ENCODE measurements at regions not wholly inside any gene's neighbourhood (a gene's known extent, or its start where the extent isn't known, plus 50 kb on each side); places are given as distances from the start of the nearest gene placed in this dataset.

- Histone ChIP-seq H3K27ac (no peak overlapping the region), H3F3A (ENCODE audit: low read depth) (no peaks in the 10 kb centered on the region), H3K9ac (no peak overlapping the region), H3K4me3 (no peak overlapping the region), H3K27me3 (no peaks in the 10 kb centered on the region), H3K79me2 (ENCODE audit: low read depth) (no peaks in the 10 kb centered on the region), H2AFZ (replicated peaks) (no peak overlapping the region), H3K4me2 (no peak overlapping the region), H3K4me1 (no peaks in the 10 kb centered on the region), H4K20me1 (ENCODE audit: low read depth) (no peaks in the 10 kb centered on the region), H3K9me3 (ENCODE audit: low read depth) (no peaks in the 10 kb centered on the region), H3K36me3 (no peaks in the 10 kb centered on the region)
- Mint-ChIP-seq H3K27ac (no peak overlapping the region), H3K36me3 (no peaks in the 10 kb centered on the region), H3K27me3 (ENCODE audit: insufficient read depth, low read depth) (peaks cover 2% of the 10 kb centered on the region), H3K4me1 (no peaks in the 10 kb centered on the region), H3K9me3 (no peaks in the 10 kb centered on the region), H3K4me3 (no peak overlapping the region)
- TF ChIP-seq CTCF (IDR thresholded peaks at IDR 0.05) = no peak
- TF ChIP-seq EZH2 (IDR thresholded peaks at IDR 0.05) = no peak
- TF ChIP-seq EZH2phosphoT487 (IDR thresholded peaks at IDR 0.05) = no peak
- no peak for DNase-seq (ENCODE audit: low spot score)
These were observed 614.0 kb upstream of the CRIM1 start for GRCh38 chr2:35741556-35741955.

GRCh38 chr2:35731674-35732073, 623.9 kb upstream of the CRIM1 start:
- no peaks in the 10 kb centered on the region for H3K9me3 ChIP-seq (ENCODE audit: low read depth)
- H3K4me3 ChIP-seq = no peak overlapping the region
- no peaks in the 10 kb centered on the region for H3K27me3 ChIP-seq
- Mint-ChIP-seq H3K4me1 (no peaks in the 10 kb centered on the region), H3K9me3 (peaks cover 4% of the 10 kb centered on the region), H3K27me3 (ENCODE audit: insufficient read depth, low read depth) (no peaks in the 10 kb centered on the region), H3K36me3 (no peaks in the 10 kb centered on the region), H3K4me3 (no peak overlapping the region), H3K27ac (no peak overlapping the region)
- no peak overlapping the region for H3K27ac ChIP-seq
- H4K20me1 ChIP-seq (ENCODE audit: low read depth) = no peaks in the 10 kb centered on the region
- H3K36me3 ChIP-seq = no peaks in the 10 kb centered on the region
- no peak for DNase-seq (ENCODE audit: low spot score)
- no peaks in the 10 kb centered on the region for H3K4me1 ChIP-seq
- no peak for TF ChIP-seq EZH2 (IDR thresholded peaks at IDR 0.05)
- TF ChIP-seq CTCF (IDR thresholded peaks at IDR 0.05) = no peak
- no peak for TF ChIP-seq EZH2phosphoT487 (IDR thresholded peaks at IDR 0.05)
- H3K4me2 ChIP-seq = no peak overlapping the region
- no peaks in the 10 kb centered on the region for H3F3A ChIP-seq (ENCODE audit: low read depth)
- H2AFZ ChIP-seq (replicated peaks) = no peak overlapping the region
- no peak overlapping the region for H3K9ac ChIP-seq
- H3K79me2 ChIP-seq (ENCODE audit: low read depth) = no peaks in the 10 kb centered on the region

- H3K9ac ChIP-seq = no peak overlapping the region
- no peaks in the 10 kb centered on the region for H3K36me3 Mint-ChIP-seq
- no peak overlapping the region for H3K27ac Mint-ChIP-seq
- no peak overlapping the region for H3K4me2 ChIP-seq
- no peak for TF ChIP-seq EZH2phosphoT487 (IDR thresholded peaks at IDR 0.05)
- TF ChIP-seq CTCF (IDR thresholded peaks at IDR 0.05) = no peak
- TF ChIP-seq EZH2 (IDR thresholded peaks at IDR 0.05) = no peak
- H3K27me3 ChIP-seq = no peaks in the 10 kb centered on the region
- no peak for DNase-seq (ENCODE audit: low spot score)
- H3K27me3 Mint-ChIP-seq (ENCODE audit: insufficient read depth, low read depth) = no peaks in the 10 kb centered on the region
- H3K4me1 ChIP-seq = no peaks in the 10 kb centered on the region
- no peaks in the 10 kb centered on the region for H3F3A ChIP-seq (ENCODE audit: low read depth)
- no peak overlapping the region for H3K27ac ChIP-seq
- no peak overlapping the region for H2AFZ ChIP-seq (replicated peaks)
- no peaks in the 10 kb centered on the region for H3K9me3 Mint-ChIP-seq
- H3K4me3 Mint-ChIP-seq = no peak overlapping the region
- H3K4me3 ChIP-seq = no peak overlapping the region
- H3K36me3 ChIP-seq = no peaks in the 10 kb centered on the region
- H3K4me1 Mint-ChIP-seq = no peaks in the 10 kb centered on the region
- no peaks in the 10 kb centered on the region for H3K79me2 ChIP-seq (ENCODE audit: low read depth)
- no peaks in the 10 kb centered on the region for H3K9me3 ChIP-seq (ENCODE audit: low read depth)
- no peaks in the 10 kb centered on the region for H4K20me1 ChIP-seq (ENCODE audit: low read depth)
These were observed 640.7 kb upstream of the CRIM1 start for GRCh38 chr2:35714883-35715282.

Data from neural progenitor cell (in vitro differentiated cells).